SW 1271 (cell line): ENCODE measurements at regions not wholly inside any gene's neighbourhood (a gene's known extent, or its start where the extent isn't known, plus 50 kb on each side); places are given as distances from the start of the nearest gene placed in this dataset.
"Not testable (repeated sequence)": the region's sequence is repeated elsewhere in the genome, so short reads cannot be mapped to it uniquely, and the experiment has no call there.

ENCODE experiments used
- DNase-seq, 2 experiments: peaks; one replicate each; lab custom pipeline; 2025; lab: John Stamatoyannopoulos, UW

GRCh38 chr6:119814609-119815400 lies 465.2 kb upstream of the MAN1A1 start:
- no peak for DNase-seq

- DNase-seq, result no peak
Observed at GRCh38 chr6:119802464-119802863, 452.9 kb upstream of the MAN1A1 start.

GRCh38 chr6:119801056-119801455 lies 451.5 kb upstream of the MAN1A1 start:
- no peak for DNase-seq

- DNase-seq, result no peak
Observed at GRCh38 chr6:119800526-119800925, 451.0 kb upstream of the MAN1A1 start.

GRCh38 chr6:119799596-119800509 lies 450.3 kb upstream of the MAN1A1 start:
- no peak for DNase-seq

GRCh38 chr6:119791736-119792135 lies 442.2 kb upstream of the MAN1A1 start:
- DNase-seq, result no peak

- DNase-seq, result no peak
Observed at GRCh38 chr6:119781365-119781764, 431.8 kb upstream of the MAN1A1 start.

GRCh38 chr6:119768201-119768600 lies 418.6 kb upstream of the MAN1A1 start:
- no peak for DNase-seq

GRCh38 chr6:119764927-119765681 lies 415.5 kb upstream of the MAN1A1 start:
- no peak for DNase-seq

- no peak for DNase-seq
Observed at GRCh38 chr6:119760046-119760445, 410.5 kb upstream of the MAN1A1 start.

- no peak for DNase-seq
Observed at GRCh38 chr6:119758385-119758784, 408.8 kb upstream of the MAN1A1 start.

- no peak for DNase-seq
Observed at GRCh38 chr6:119757467-119757866, 407.9 kb upstream of the MAN1A1 start.

GRCh38 chr6:119749335-119749734 lies 399.8 kb upstream of the MAN1A1 start:
- no peak for DNase-seq

GRCh38 chr6:119748535-119748934 lies 399.0 kb upstream of the MAN1A1 start:
- DNase-seq, result not testable (repeated sequence)

GRCh38 chr6:119742188-119742803 lies 392.7 kb upstream of the MAN1A1 start:
- peak; percentile 1 to 36 for DNase-seq

GRCh38 chr6:119739769-119740168 lies 390.2 kb upstream of the MAN1A1 start:
- no peak for DNase-seq

- no peak for DNase-seq
Observed at GRCh38 chr6:119738425-119738824, 388.9 kb upstream of the MAN1A1 start.

GRCh38 chr6:119736296-119737021 lies 386.9 kb upstream of the MAN1A1 start:
- DNase-seq, result no peak

- DNase-seq, result no peak
Observed at GRCh38 chr6:119735530-119735929, 386.0 kb upstream of the MAN1A1 start.

GRCh38 chr6:119734227-119734626 lies 384.7 kb upstream of the MAN1A1 start:
- DNase-seq, result no peak

- DNase-seq, result no peak
Observed at GRCh38 chr6:119728935-119729334, 379.4 kb upstream of the MAN1A1 start.
